NCI-H1092 treated with DMSO at 0.1 percent for 48 hours (cell line): ENCODE measurements at regions not wholly inside any gene's neighbourhood (a gene's known extent, or its start where the extent isn't known, plus 50 kb on each side); places are given as distances from the start of the nearest gene placed in this dataset.

Source experiments
- DNase-seq: peaks from one replicate; lab custom pipeline; 2025; lab: John Stamatoyannopoulos, UW

DNA sequence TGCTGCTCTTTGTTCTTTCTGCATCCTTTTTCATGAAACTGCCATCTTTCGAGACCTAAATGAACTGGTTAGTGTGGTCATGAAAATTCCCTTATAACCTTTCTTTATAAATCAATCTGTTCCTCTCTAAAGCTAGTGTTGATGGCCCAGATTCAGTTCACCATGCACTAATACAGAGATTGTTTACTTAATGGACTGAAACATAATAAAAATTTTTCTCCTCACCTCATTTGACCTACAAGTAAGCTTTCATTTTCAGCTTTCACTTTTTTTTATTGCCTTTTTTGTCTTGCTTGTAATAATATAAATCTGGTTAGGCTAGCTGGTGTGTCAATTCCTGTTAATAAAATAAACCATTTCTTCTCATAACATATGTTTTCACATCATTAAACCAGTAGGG, 183.8 kb downstream of the CCDC59 start:
- DNase-seq = peak; percentile 79

DNA sequence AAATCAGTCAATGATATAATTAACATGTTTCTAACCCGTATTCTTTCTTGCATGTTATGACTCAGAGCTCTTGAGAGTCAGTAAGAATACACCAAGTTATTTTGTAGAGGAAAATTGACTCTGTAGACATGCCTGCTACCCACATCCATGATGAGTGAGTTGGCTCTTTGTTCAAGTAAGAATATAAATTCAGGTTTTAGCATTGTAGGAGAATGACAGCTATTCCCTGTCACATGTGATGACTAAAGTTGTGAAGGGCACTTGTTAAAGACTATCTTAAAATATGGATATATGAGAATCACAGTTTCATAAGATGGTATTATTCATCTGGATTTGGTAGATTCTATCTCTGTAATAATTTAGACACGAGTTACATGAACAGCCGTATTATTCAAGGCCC, 209.1 kb downstream of the CCDC59 start:
- DNase-seq = no peak

DNA sequence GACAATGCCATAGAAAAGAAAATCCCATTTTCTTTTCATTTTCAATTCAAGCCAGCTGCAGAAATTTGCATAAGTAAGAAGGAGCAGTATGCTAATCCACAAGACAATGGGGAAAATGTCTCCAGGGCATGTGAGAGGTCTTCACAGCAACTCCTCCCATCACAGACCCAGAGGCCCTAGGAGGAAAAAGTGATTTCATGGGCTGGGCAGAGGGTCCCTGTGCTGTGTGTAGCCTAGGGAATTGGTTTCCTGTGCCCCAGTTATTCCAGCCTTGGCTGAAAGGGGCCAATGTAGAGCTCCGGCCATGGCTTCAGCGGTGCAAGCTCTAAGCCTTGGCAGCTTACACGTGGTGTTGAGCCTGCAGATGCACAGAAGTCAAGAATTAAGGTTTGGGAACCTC, 211.4 kb downstream of the CCDC59 start:
- no peak for DNase-seq

DNA sequence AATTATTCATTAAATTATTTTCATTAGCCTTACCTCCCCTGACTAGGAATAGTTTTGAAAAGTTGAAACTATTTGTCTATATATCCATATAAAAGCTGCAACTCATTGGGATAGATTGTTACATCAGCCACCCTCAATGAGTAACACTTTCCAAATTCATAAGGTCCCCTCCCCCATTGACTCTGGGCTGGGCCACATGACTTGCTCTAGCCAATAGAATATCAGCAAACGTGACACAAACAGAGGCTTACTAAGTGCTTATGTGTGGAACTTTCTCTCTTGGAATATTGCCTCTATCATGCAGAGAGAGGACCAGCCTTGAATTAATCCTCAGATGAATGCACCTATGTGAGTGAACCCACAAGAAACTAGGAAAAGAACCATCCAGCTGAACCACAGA, 213.7 kb downstream of the CCDC59 start:
- no peak for DNase-seq

DNA sequence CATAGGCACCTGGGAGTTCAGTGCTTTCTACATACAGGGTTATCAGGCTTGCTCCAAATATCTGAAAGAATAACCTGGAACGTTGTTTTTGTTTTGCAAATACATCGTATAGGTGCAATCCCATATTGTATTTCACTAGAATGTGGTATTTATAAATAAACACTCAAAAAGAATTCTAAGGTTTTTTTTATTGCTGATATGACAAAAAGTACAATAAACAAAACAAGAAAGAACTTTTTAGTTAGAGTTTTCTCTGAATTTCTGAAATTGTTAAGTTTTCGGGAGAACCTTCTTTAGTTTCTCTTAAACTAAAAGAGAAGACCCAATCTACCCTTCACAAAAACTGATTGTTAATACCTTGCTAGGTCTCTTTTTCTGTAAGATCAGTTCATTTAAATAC, 225.8 kb downstream of the CCDC59 start:
- DNase-seq = no peak

DNA sequence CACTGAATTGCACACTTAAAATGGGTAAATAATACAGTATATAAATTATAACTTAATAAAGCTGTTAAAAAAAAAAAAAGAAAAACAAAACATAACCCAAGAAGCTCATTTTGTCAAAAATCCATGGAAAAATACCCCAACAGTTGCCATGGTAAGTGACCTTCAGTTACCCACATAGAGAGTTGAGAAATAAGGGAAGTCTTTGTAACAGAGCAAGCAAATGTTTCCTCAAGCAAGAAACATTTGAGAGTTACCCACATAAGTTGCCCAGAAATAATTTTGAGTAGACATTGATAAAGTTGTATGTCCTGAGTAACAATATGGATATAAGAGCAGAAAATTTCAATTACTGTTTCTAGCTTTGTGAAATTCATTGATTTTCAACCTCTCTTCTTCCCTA, 227.4 kb downstream of the CCDC59 start:
- DNase-seq = no peak

DNA sequence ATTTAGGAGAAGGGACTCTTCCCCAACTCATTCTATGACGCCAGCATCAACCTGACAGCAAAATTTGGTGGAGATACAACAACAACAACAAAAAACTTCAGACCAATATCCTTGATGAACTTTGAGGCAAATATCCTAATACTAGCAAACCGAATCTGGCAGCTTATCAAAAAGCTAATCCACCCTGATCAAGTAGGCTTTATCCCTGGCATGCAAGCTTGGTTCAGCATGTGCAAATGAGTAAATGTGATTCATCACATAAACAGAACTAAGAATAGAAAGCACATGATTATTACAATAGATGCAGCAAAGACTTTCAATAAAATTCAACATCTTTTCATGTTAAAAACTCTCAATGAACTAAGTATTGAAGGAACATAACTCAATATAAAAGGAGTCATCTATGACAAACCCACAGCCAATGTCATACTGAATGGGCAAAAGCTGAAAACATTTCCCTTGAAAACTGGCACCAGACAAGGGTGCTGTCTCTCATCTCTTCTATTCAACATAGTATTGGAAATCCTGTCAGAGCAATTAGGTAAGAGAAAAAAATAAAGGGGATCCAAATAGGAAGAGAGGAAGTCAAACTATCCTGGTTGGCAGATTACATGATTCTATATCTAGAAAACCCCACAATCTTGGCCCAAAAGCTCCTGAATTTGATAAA, 233.3 kb downstream of the CCDC59 start:
- no peak for DNase-seq

DNA sequence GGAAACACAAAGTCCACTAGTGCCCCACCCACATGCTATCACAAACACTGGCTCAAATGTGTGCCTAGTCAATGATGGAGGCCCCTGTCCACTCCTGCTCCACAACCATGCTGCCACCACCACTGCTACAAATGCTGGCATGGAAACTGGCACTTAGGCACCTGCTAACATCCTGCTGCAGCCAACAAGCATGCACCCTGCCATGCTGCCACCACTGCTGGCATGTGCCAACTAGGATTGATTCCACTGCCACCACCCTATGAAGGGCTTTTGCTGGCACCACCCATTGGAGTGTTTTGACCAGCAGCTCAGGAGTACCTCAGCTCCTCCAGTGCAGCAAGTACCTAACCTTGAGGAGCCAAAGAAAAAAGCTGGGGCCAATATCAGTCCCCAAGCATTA, 236.6 kb downstream of the CCDC59 start:
- no peak for DNase-seq

DNA sequence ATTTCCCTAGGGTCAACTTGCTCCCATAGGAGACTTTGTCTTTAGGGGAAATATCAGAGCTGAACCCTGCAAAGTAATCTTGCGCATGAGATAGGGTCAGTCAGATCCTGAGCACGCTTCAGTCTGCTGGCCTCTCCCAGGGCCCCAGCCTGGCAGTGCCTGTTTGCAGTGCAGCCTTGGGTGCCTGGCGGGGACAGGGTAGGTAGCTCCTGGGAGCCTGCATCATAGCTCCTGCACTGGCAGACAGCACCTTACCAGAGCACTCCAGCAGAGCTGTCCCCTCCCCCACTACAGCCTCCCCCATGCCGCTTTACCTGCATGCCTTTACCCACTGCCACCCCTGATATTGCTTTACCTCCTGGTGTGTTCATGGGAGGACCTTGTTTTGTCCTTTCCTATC, 237.3 kb downstream of the CCDC59 start:
- DNase-seq = no peak

DNA sequence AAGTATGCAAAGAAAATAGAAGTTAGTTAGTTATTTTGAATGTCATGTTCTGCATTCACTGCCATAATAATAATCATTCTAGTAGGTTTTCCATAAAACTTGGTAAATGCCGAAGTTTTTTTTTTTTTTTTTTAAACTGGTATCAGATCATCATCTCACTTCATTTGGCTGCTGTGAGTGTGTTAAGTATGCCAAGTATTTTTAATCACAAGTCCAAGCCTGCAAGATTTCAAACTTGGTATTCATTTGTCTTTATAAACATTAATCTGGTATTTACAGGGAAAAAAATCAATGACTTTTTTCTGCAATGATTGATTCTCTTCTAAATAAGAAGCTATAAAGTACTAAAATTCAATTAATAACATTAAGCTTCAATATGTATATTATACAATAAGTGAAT, 248.9 kb downstream of the CCDC59 start:
- DNase-seq = no peak

DNA sequence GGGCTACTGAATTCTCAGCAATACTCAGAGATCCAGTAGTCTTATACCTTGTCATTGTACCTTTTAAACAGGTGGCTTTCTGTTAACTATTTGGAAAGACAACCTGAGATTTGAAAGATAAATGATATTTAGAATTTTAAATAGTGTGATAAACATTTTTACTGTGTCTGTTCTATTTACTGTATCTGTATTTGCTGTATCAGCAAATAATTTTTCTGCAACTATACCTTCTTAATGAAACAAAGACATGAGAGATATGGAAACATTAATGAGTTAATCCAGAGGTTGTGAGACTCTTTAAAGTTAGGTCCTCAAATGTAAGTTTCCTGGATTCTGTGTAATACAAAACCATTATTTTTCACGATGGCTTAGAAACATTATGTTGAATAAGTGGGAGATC, 249.6 kb downstream of the CCDC59 start:
- DNase-seq = no peak

DNA sequence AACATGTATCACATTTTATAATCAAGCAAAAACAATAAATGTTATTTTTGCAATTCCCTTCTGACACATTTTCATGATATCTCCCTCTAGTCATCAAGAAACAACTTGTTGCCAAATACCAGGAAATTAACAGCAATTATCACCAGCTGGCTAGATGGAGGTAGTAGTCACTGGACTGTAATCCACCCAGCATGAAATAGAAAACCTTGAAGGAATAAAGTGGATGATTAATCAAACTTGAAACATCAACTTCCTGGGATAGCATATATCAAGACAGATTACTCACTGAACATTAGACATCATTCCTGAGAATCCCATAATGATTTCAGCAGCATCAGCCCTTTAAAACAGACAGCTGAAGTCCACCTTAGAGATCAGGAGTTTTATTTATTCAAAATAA, 259.0 kb downstream of the CCDC59 start:
- no peak for DNase-seq

DNA sequence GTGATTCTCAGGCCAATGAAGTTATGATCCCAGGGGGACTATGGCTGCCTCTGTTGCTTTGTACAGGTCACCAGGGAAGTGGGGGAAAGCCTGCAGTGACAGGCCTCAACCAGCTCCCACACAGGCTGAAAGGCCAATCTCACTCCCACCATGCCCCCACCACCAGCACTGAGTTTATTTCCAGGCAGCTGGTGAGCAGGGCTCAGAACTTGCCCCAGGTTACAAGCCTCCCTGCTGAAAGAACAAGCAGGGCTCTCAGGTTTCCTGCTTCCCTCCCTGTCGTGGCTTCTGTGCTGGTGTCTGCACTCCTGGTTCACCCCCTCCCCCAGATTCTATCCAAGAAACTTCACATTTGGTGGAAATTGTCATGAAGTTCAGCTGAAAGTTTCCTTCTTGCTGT, 260.3 kb downstream of the CCDC59 start:
- no peak for DNase-seq

DNA sequence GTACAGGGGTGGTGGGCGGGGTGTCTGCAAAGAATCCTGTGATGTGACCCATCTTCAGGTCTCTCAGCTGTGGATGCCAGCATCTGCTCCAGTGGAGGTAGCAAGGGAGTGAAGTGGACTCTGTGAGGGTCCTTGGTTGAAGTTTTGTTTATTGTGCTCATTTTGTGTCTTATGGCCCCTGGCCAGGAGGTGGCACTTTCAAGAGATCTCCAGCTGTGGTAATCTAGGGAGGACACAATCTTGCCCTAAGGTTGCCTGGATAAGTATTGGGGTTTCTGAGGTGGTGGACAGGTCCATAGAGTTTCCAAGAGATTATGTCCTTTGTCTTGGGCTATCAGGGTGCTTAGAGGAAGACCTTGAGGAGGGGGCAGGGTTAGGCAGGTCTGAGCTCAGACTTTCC, 260.7 kb downstream of the CCDC59 start:
- DNase-seq = no peak

DNA sequence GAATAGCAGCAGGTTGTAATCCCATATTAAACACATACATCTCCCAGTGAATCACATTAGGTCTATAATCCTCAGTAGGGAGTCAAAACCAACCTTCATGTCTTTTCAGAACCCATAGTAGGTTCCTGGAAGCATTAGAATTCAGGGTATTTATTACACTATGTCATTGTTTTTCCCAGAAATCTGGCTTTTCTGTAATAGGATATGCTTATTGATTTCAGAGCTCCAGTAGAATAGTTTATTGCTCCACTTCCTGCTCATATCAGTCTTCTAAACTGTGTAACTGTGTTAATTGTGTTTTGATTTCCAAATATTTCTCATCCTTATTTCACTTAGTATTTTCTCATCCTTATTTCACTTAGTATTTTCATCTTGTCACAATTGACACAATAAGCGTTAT, 268.0 kb downstream of the CCDC59 start:
- no peak for DNase-seq

DNA sequence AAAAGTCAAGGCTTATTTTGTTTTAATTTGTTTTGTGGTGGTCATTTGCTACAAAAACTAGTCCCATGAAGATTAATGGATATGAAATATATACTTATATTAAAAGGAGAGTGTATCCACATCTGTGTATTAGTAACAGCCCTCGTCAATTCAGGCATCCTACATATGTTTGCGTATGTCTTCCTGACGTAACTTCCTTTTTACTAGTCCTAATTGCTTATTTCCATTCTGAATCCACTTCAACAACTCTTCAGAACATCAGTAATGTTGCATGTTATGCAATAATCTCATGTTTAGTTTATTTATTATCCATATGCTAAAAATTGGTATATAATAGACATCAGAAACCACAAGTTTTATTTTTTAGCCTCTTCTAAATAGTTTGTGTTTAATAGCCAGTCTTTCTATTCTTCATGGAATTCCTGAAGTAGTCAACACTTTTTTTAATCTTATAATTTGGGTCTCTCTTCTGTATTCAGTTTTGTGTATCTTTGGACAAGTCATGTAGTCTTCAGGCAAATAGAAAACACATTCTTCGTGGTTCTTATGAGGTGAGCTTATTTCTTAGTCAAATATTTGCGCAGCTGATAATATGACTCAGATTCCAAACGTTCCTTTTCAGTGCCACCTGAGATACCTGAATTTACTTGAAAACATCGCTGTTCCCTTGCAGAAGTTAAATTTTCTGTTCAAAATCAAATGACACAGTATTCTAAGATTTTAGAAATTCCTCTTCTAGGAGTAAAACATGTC, 268.6 kb downstream of the CCDC59 start:
- DNase-seq = no peak

DNA sequence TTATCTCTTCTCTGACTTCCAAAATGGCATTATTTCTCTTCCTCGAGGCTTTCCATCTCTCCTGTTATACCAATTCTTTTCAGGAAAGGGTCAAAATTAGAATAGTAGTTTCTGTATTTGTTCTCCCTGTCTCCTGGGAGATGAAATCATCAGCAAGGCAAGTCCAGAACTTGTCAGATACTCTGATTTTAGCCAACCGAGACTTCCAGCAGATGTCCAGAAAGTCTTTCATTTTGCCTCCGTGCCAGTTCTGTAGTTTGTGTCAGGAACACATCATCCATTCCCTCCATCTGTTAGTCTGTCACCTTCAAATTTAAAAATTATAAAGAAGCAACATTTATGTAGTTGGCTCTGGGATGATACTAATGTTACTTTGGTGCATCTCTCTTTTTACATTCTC, 275.7 kb downstream of the CCDC59 start:
- DNase-seq = no peak

DNA sequence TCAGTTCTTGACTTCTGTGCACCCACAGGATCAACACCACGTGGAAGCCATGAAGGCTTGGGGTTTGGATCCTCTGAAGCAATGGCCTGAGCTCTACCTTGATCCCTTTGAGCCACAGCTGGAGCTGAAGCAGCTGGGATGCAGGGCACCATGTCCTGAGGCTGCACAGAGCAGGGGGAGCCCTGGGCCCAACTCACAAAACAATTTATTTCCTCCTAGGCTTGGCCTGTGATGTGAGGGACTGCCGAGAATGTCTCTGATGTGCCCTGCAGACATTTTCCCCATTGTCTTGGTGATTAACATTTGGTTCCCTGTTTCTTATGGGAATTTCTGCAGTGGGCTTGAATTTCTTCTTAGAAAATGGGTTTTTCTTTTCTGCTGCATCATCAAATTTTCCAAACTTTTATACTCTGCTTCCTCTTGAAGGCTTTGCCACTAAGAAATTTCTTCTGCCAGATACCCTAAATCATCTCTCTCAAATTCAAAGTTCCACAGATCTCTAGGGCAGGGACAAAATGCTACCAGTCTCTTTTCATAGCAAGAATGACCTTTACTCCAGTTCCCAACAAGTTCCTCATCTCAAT, 288.2 kb downstream of the CCDC59 start:
- no peak for DNase-seq

DNA sequence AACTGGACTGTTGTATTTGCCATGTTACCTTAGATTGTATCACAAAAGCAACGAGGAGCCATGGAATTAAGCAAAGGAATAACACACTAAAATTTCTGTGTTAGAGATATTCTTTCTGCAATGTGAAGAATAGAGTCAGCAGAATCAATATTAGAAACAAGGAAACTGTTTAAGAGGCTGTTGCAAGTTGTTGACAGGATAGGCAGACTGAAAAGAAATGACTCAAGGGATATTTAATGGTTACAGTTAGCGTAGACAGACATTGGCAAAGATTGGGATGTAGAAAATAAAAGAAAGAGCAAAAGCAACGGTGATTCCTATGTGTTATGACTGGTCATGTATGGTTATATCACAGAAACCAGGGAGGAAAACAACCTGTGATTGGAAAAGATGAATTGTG, 299.0 kb upstream of the PPFIA2 start:
- no peak for DNase-seq

DNA sequence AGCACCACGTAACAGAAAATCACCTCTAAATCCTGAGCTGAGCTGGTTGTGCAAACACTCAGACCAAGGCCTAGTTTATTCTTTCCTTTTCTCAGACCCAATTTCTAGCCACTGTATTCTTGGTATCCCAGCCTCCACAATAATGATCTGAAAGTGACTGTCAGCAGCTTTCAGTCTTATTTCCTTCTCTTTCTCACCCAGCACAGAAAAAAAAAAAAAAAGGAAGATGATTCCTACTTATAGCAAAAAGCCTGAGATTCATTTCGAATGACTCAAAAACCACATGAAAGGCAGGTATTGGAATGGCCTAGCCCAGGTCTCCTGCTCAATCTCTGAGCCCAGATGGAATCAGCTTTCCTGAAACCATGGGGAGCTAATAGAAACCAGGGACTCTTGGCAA, 298.6 kb upstream of the PPFIA2 start:
- DNase-seq = no peak

DNA sequence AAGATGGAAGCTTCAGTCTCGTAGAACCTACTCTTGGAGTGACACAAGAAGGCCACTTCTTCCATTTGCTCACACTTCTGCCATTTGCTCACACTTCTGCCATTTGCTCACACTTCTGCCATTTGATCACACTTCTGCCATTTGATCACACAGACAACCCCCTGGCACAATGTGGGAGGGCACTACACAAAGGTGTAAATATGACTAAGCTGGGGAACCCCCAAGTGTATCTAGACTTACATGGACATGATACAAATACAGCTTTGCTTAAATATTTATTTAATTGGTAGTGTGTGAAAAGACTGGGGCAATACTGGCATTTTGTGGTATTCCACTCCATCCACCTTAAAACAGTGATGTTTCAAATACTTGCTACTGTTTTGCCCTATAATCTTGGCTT, 296.2 kb upstream of the PPFIA2 start:
- no peak for DNase-seq

DNA sequence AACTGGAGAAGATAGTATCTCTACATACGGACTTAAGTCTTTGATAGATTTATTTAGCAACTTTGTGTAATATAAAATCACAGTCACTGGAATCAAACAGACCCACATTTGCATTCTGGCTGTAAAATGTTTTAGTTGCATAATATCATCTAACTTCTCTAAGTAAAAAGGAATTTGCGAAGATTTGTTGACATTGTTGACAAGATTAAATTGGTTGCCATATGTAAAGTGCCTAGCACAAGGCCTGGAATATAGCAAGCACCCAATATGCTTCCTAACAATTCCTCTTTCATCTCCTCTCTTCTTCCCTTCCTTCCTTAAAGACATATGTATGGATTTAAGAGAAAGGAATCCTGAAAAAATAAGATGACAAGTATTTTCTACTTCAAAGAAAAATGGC, 295.4 kb upstream of the PPFIA2 start:
- DNase-seq = no peak

DNA sequence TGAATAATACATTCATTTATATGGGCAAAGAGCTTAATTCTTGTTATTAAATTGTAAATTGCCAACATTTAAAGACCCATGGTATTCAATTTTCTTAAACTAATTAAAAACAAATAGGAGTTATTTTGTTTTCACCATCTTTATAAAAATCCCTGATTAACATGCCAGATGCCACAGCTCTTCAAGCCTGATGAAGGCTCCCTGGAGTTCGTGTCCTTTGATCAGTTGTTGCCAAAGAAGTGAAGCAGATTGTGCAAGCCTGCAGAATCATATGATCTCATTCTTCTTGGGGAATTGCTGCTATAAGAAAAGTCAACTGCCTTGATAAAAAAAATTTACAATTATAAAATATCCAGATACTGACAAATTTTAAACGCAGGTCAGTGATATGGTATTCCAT, 288.3 kb upstream of the PPFIA2 start:
- no peak for DNase-seq
